ENCODE measurements at regions not wholly inside any gene's neighbourhood (a gene's known extent, or its start where the extent isn't known, plus 50 kb on each side); places are given as distances from the start of the nearest gene placed in this dataset.
"Not testable (repeated sequence)": the region's sequence is repeated elsewhere in the genome, so short reads cannot be mapped to it uniquely, and the experiment has no call there.

GRCh38 chr4:15174168-15174567 lies 171.9 kb downstream of the CPEB2 start:
- not testable (repeated sequence) for TF ChIP-seq CTCF (IDR thresholded peaks at IDR 0.05; ENCODE audit: insufficient read depth, low read depth, low read length); EZH2 (IDR thresholded peaks at IDR 0.05; ENCODE audit: insufficient read depth, low read length)

Data from astrocyte (in vitro differentiated cells and primary cell).